GM12878 (cell line): ENCODE measurements at regions not wholly inside any gene's neighbourhood (a gene's known extent, or its start where the extent isn't known, plus 50 kb on each side); places are given as distances from the start of the nearest gene placed in this dataset.

Experiments
- ATAC-seq: fragments of 200-7000 bp; cut with Tn5 transposase; 3 replicates; pipeline ENCODE4 v1.9.1; 2020; ENCODE audit warnings: mild to moderate bottlenecking, moderate library complexity
- BruUV-seq: library from RNA; stranded (reverse); fragments of 400-500 nt; replicated peaks from 2 replicates; lab custom pipeline; 2021; lab: Mats Ljungman, UMichigan
- CTCF ChIA-PET: fragments of 300-600 bp; sonication (Branson Sonifier 250); formaldehyde crosslinking; extraction: SDS; loops from one replicate; lab custom pipeline; 2021; ENCODE audit warnings: inconsistent platforms; lab: Yijun Ruan, JAX
- POLR2A ChIA-PET: fragments of 350-600 bp; formaldehyde crosslinking; extraction: SDS; loops from one replicate; lab custom pipeline; 2021; ENCODE audit warnings: inconsistent platforms; lab: Charles Lee
- RAD21 ChIA-PET: fragments of 300-600 bp; sonication (Branson Sonifier 250); formaldehyde crosslinking; loops from one replicate; lab custom pipeline; 2023; ENCODE audit warnings: antibody characterized with exemption; ENCODE audit not compliant: unreplicated experiment; lab: Charles Lee
- SMC1A ChIA-PET: fragments of 300-600 bp; sonication (Branson Sonifier 250); formaldehyde crosslinking; loops from one replicate; lab custom pipeline; 2023; ENCODE audit not compliant: unreplicated experiment, uncharacterized antibody; lab: Charles Lee
- DNase-seq: peaks from one replicate; pipeline ENCODE4 v3.0.0-alpha.2; 2011; ENCODE audit warnings: low read depth, low spot score
- FAIRE-seq: peaks from 3 replicates; lab custom pipeline; 2011; peaks lifted over from hg19 to GRCh38; lab: Jason Lieb, UNC
- H2AFZ ChIP-seq: 2 replicates; pipeline ENCODE4 v1.6.0; 2011; ENCODE audit warnings: low read depth, low read length, control low read depth; ENCODE audit not compliant: control insufficient read depth
- H3K27ac ChIP-seq: 2 replicates; pipeline ENCODE4 v1.5.1; 2011; ENCODE audit warnings: control low read depth; ENCODE audit not compliant: control insufficient read depth, insufficient read depth
- H3K27me3 ChIP-seq, 2 experiments: replicated peaks in 1 of 2; 2 replicates each; pipeline versions ENCODE4 v1.6.0 to v1.6.1; 2011; ENCODE audit warnings: low read length in 1 of 2; ENCODE audit not compliant: control insufficient read depth in 2 of 2, insufficient read depth in 2 of 2
- H3K36me3 ChIP-seq, 2 experiments: 2 replicates each; pipeline ENCODE4 v1.5.1; 2011; ENCODE audit warnings: low read length in 1 of 2; ENCODE audit not compliant: control insufficient read depth in 2 of 2, insufficient read depth in 2 of 2
- H3K4me1 ChIP-seq: 2 replicates; pipeline ENCODE4 v1.6.1; 2011; ENCODE audit warnings: mild to moderate bottlenecking, low read length, moderate library complexity, mixed read lengths; ENCODE audit not compliant: control insufficient read depth, insufficient read depth
- H3K4me2 ChIP-seq: 2 replicates; pipeline ENCODE4 v1.6.0; 2011; ENCODE audit warnings: control low read depth; ENCODE audit not compliant: control insufficient read depth, insufficient read depth
- H3K4me3 ChIP-seq: fragments of 200-600 bp; sonication (generic); 2 replicates; pipeline ENCODE4 v1.5.1; 2016
- H3K79me2 ChIP-seq: 2 replicates; pipeline ENCODE4 v1.6.0; 2011; ENCODE audit warnings: low read length; ENCODE audit not compliant: control insufficient read depth, insufficient read depth
- H3K9ac ChIP-seq: 2 replicates; pipeline ENCODE4 v1.8.0; 2011; ENCODE audit warnings: low read length, control low read depth, mixed read lengths; ENCODE audit not compliant: control insufficient read depth, insufficient read depth
- H3K9me3 ChIP-seq: replicated peaks from 3 replicates; pipeline ENCODE4 v1.5.1; 2011; ENCODE audit warnings: mild to moderate bottlenecking, low read length; ENCODE audit not compliant: control insufficient read depth, insufficient read depth
- H4K20me1 ChIP-seq: 2 replicates; pipeline ENCODE4 v1.6.0; 2011; ENCODE audit not compliant: control insufficient read depth, insufficient read depth
- BACH1 ChIP-seq: fragments of 450-650 bp; IDR thresholded peaks from 2 replicates; pipeline ENCODE4 v1.6.1; 2017; ENCODE audit warnings: mild to moderate bottlenecking, borderline replicate concordance
- CBX3 ChIP-seq: fragments of 200-600 bp; sonication (generic); IDR thresholded peaks from 2 replicates; pipeline ENCODE4 v1.6.1; 2016; ENCODE audit warnings: low read depth, borderline replicate concordance
- E2F4 ChIP-seq: IDR thresholded peaks from 2 replicates; pipeline ENCODE4 v1.6.1; 2012; ENCODE audit warnings: low read depth, low read length, improper control_type of control experiment
- E4F1 ChIP-seq: fragments of 450-650 bp; IDR thresholded peaks from 2 replicates; pipeline ENCODE4 v1.6.1; 2018; ENCODE audit warnings: borderline replicate concordance, mild to moderate bottlenecking; ENCODE audit not compliant: partially characterized antibody
- ETV6 ChIP-seq, 2 experiments: fragments of 450-650 bp in 1 of 2; IDR thresholded peaks in 1 of 2; conservative IDR thresholded peaks in 1 of 2; 2 replicates each; pipeline ENCODE4 v1.6.1; 2014; ENCODE audit warnings: antibody characterized with exemption in 1 of 2, borderline replicate concordance in 1 of 2, low read depth in 1 of 2, mild to moderate bottlenecking in 1 of 2, moderate library complexity in 1 of 2
- FOS ChIP-seq: IDR thresholded peaks from 3 replicates; pipeline ENCODE4 v1.6.1; 2011; ENCODE audit warnings: borderline replicate concordance; ENCODE audit not compliant: insufficient read length; ENCODE audit errors: extremely low read depth
- KAT2A ChIP-seq: conservative IDR thresholded peaks from 2 replicates; pipeline ENCODE4 v1.6.1; 2011; ENCODE audit warnings: low read depth, low read length; ENCODE audit not compliant: control insufficient read depth
- MEF2A ChIP-seq: IDR thresholded peaks from 2 replicates; pipeline ENCODE4 v1.6.1; 2011; ENCODE audit warnings: low read depth, mild to moderate bottlenecking, low read length, moderate library complexity; ENCODE audit not compliant: insufficient read depth
- POLR2AphosphoS2 ChIP-seq: IDR thresholded peaks from 2 replicates; pipeline ENCODE4 v1.6.1; 2011; ENCODE audit warnings: low read depth, mild to moderate bottlenecking, low read length, improper control_type of control experiment, moderate library complexity
- YY1 ChIP-seq: IDR thresholded peaks from 2 replicates; pipeline ENCODE4 v1.6.1; 2011; ENCODE audit warnings: low read depth, mild to moderate bottlenecking, low read length
- ZBTB40 ChIP-seq: fragments of 450-650 bp; IDR thresholded peaks from 2 replicates; pipeline ENCODE4 v1.6.1; 2016; ENCODE audit warnings: mild to moderate bottlenecking, moderate library complexity, borderline replicate concordance
- ZNF592 ChIP-seq: fragments of 450-650 bp; IDR thresholded peaks from 2 replicates; pipeline ENCODE4 v1.6.1; 2017; ENCODE audit warnings: mild to moderate bottlenecking, moderate library complexity
- WGBS: methylation state at CpG from one replicate; pipeline ENCODE4 v1.1.6; 2016; ENCODE audit warnings: low lambda C conversion rate; ENCODE audit not compliant: insufficient replicate concordance, insufficient coverage; ENCODE audit errors: missing lambda C conversion rate; 5-methylcytosine and 5-hydroxymethylcytosine counted together
- in situ Hi-C: fragments of 300-500 bp; cut with MboI; formaldehyde crosslinking; loops from 9 replicates; pipeline ENCODE4 v1.14.3; 2018; ENCODE audit warnings: mixed read lengths
- intact Hi-C: fragments of 100-400 bp; cut with micrococcal nuclease; formaldehyde crosslinking; loops from one replicate; pipeline ENCODE4 v1.14.2; 2022; ENCODE audit not compliant: unreplicated experiment

GRCh38 chr1:189405419-189405818 lies 1072.2 kb downstream of the BRINP3 start:
- SMC1A ChIA-PET: no interaction called here
- no peak for FAIRE-seq
- no TSS peak for BruUV-seq

More at GRCh38 chr1:189405419-189405818, 1072.2 kb downstream of the BRINP3 start:
- H4K20me1 ChIP-seq: no peaks in the 10 kb centered on the region
- H3K9ac ChIP-seq: no peak overlapping the region
- no peaks in the 10 kb centered on the region for H3K4me1 ChIP-seq
- ATAC-seq (no peak), DNase-seq (no peak)
- ChIA-PET CTCF (no interaction called here), RAD21 (no interaction called here), POLR2A (no interaction called here)
- no peak for TF ChIP-seq FOS
- no peak for TF ChIP-seq POLR2AphosphoS2
- no peak for TF ChIP-seq ETV6 (conservative IDR thresholded peaks at IDR 0.05 in 1 of 2, IDR thresholded peaks at IDR 0.05 in 1 of 2; ENCODE audit: borderline replicate concordance in 1 of 2, low read depth in 1 of 2)
- TF ChIP-seq KAT2A: no peak
- TF ChIP-seq E4F1: no peak
- no peak for TF ChIP-seq MEF2A
- TF ChIP-seq E2F4: no peak
- no peak for TF ChIP-seq ZNF592
- TF ChIP-seq ZBTB40: no peak
- no peak for TF ChIP-seq BACH1
- TF ChIP-seq YY1: no peak
- no peak for TF ChIP-seq CBX3
- H3K79me2 ChIP-seq: no peaks in the 10 kb centered on the region
- no peak overlapping the region for H3K4me2 ChIP-seq
- in situ Hi-C loops: no loop called here
- H3K9me3 ChIP-seq: no peaks in the 10 kb centered on the region
- H2AFZ ChIP-seq: no peak overlapping the region
- intact Hi-C loops: no loop called here
- H3K4me3 ChIP-seq: no peak overlapping the region
- no peak overlapping the region for H3K27ac ChIP-seq
- no peaks in the 10 kb centered on the region for H3K36me3 ChIP-seq
- no peaks in the 10 kb centered on the region for H3K27me3 ChIP-seq
- 0% methylated on average over 1 of the region's 1 CpG for WGBS
